Lung (tissue), 11 donors: ENCODE measurements at regions not wholly inside any gene's neighbourhood (a gene's known extent, or its start where the extent isn't known, plus 50 kb on each side); places are given as distances from the start of the nearest gene placed in this dataset.
"Not testable (repeated sequence)": the region's sequence is repeated elsewhere in the genome, so short reads cannot be mapped to it uniquely, and the experiment has no call there.

Experiments used
- ATAC-seq: fragments of 200-7000 bp; cut with Tn5 transposase; one replicate; pipeline ENCODE4 v1.9.1; 2020; ENCODE audit warnings: moderate number of reproducible peaks; ENCODE audit not compliant: insufficient read depth, low FRiP score
- DNase-seq, 3 donors: peaks; one replicate each; pipeline ENCODE4 v3.0.0-alpha.2; 2013 to 2017
- H3K27ac ChIP-seq, 2 donors: one replicate each; pipeline ENCODE4 v1.5.1; 2013; ENCODE audit warnings: mild to moderate bottlenecking in 2 of 2, moderate library complexity in 2 of 2, control low read depth in 1 of 2, inconsistent platforms in 1 of 2, low read depth in 1 of 2, low read length in 1 of 2
- H3K27me3 ChIP-seq, 3 donors: one replicate each; pipeline ENCODE4 v1.5.1; 2013; ENCODE audit warnings: low read length in 2 of 3; ENCODE audit not compliant: control insufficient read depth in 3 of 3, insufficient read depth in 3 of 3
- H3K36me3 ChIP-seq, 4 donors: one replicate each; pipeline ENCODE4 v1.5.1; 2013; ENCODE audit warnings: low read length in 4 of 4, mild to moderate bottlenecking in 1 of 4, moderate library complexity in 1 of 4; ENCODE audit not compliant: control insufficient read depth in 4 of 4, insufficient read depth in 4 of 4
- H3K4me1 ChIP-seq, 5 donors: one replicate each; pipeline ENCODE4 v1.5.1; 2013; ENCODE audit warnings: low read length in 5 of 5, mild to moderate bottlenecking in 2 of 5, moderate library complexity in 1 of 5; ENCODE audit not compliant: control insufficient read depth in 5 of 5, insufficient read depth in 5 of 5
- H3K4me3 ChIP-seq: one replicate; pipeline ENCODE4 v1.5.1; 2013; ENCODE audit warnings: mild to moderate bottlenecking, control low read depth, moderate library complexity
- H3K9ac ChIP-seq, 2 donors: one replicate each; pipeline ENCODE4 v1.5.1; 2013; ENCODE audit warnings: low read length in 2 of 2, control low read depth in 1 of 2; ENCODE audit not compliant: insufficient read depth in 1 of 2
- H3K9me3 ChIP-seq, 4 donors: one replicate each; pipeline ENCODE4 v1.5.1; 2013; ENCODE audit warnings: low read length in 3 of 4, mild to moderate bottlenecking in 1 of 4, moderate library complexity in 1 of 4; ENCODE audit not compliant: control insufficient read depth in 4 of 4, insufficient read depth in 3 of 4
- CTCF ChIP-seq: IDR thresholded peaks from 2 replicates; pipeline ENCODE4 v1.5.1; 2012; ENCODE audit warnings: mild to moderate bottlenecking; ENCODE audit errors: control extremely low read depth, extremely low read depth
- WGBS, 2 donors: extraction: QIAGEN DNeasy Blood & Tissue Kit; methylation state at CpG; one replicate each; pipeline ENCODE4 v1.1.7; 2013; 5-methylcytosine and 5-hydroxymethylcytosine counted together
- donor health status: control.
- donor health status: control.
- donor health status: Bipolar disorder and iron deficiency.
- donor health status: healthy.
- donor health status: DM: yes; HTN: yes; CAD: no.

- DNase-seq (peak in 2 of 3 donors; percentile 65), ATAC-seq (no peak)
- H3K4me3 ChIP-seq: no peak overlapping the region
- WGBS, 2 donors: 52 to 57% methylated on average over 4 of the region's 4 CpGs
- H3K36me3 ChIP-seq: no peaks in the 10 kb centered on the region
- H3K27ac ChIP-seq: no peak overlapping the region
- H3K4me1 ChIP-seq: peaks cover 0 to 16% (median 0%) of the 10 kb centered on the region in 5 donors
- no peak for TF ChIP-seq CTCF
- peaks cover 0 to under 1% (median 0%) of the 10 kb centered on the region in 4 donors for H3K9me3 ChIP-seq
- no peaks in the 10 kb centered on the region for H3K27me3 ChIP-seq
- H3K9ac ChIP-seq: no peak overlapping the region
Observed at GRCh38 chr7:42567051-42567450, 330.0 kb upstream of the GLI3 start.

GRCh38 chr7:42561797-42562196 lies 324.8 kb upstream of the GLI3 start:
- 95 to 100% methylated on average over 1 of the region's 1 CpG for WGBS, 2 donors
- no peaks in the 10 kb centered on the region for H3K36me3 ChIP-seq
- no peak overlapping the region for H3K27ac ChIP-seq
- DNase-seq: no peak
- no peaks in the 10 kb centered on the region for H3K27me3 ChIP-seq
- no peak overlapping the region for H3K9ac ChIP-seq
- H3K9me3 ChIP-seq: peaks cover 0 to 3% (median 1%) of the 10 kb centered on the region in 4 donors
- TF ChIP-seq CTCF: no peak
- no peak for ATAC-seq
- no peak overlapping the region for H3K4me3 ChIP-seq
- H3K4me1 ChIP-seq: peaks cover 0 to 2% (median 0%) of the 10 kb centered on the region in 5 donors

GRCh38 chr7:42560866-42561265 lies 323.9 kb upstream of the GLI3 start:
- H3K27ac ChIP-seq: no peak overlapping the region
- ATAC-seq (no peak), DNase-seq (no peak)
- whole genome bisulfite sequencing, 2 donors: 87 to 98% methylated on average over 2 of the region's 2 CpGs
- H3K4me3 ChIP-seq: no peak overlapping the region
- H3K9me3 ChIP-seq: peaks cover 0 to 3% (median 1%) of the 10 kb centered on the region in 4 donors
- no peak overlapping the region for H3K9ac ChIP-seq
- no peaks in the 10 kb centered on the region for H3K36me3 ChIP-seq
- H3K27me3 ChIP-seq: no peaks in the 10 kb centered on the region
- H3K4me1 ChIP-seq: no peaks in the 10 kb centered on the region
- TF ChIP-seq CTCF: no peak

GRCh38 chr7:42554932-42555331 lies 317.9 kb upstream of the GLI3 start:
- ATAC-seq, H3K9ac ChIP-seq, H3K9me3 ChIP-seq, DNase-seq, H3K4me3 ChIP-seq, H3K27ac ChIP-seq, H3K27me3 ChIP-seq, H3K36me3 ChIP-seq, H3K4me1 ChIP-seq: not testable (repeated sequence)
- 92 to 94% methylated on average over 2 of the region's 2 CpGs for WGBS, 2 donors
